LNCaP clone FGC (cell line): ENCODE measurements at regions not wholly inside any gene's neighbourhood (a gene's known extent, or its start where the extent isn't known, plus 50 kb on each side); places are given as distances from the start of the nearest gene placed in this dataset.

Source experiments
- DNase-seq: peaks from one replicate; pipeline ENCODE4 v3.0.0-alpha.2; 2011; ENCODE audit warnings: low read depth
- H3K4me3 ChIP-seq: 2 replicates; pipeline ENCODE4 v1.5.1; 2011; ENCODE audit warnings: mild to moderate bottlenecking, low read depth, low read length, control low read depth
- TF ChIP-seq, protein P1 (sequence below): IDR thresholded peaks from 2 replicates; pipeline ENCODE4 v1.5.1; 2012; ENCODE audit warnings: mild to moderate bottlenecking; ENCODE audit not compliant: control insufficient read depth, insufficient read depth; ENCODE audit errors: extremely low read depth

DNA sequence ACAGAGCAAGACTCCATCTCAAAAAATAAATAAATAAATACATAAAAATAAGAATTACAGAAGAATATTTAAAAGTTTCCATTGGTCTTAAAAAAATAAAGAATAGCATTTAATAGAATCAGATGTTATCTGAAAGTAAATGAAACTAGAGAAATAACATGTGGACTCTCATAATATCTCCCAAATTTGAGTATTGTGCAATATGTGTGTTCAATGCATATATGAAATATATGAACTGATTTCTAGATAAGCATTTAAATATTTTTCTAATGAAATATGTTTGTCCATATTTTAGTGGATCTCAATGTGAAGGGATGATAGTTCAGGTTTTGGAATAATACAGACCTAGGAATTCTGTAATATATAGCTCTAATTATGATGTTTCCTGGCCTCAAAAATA lies 265.9 kb upstream of the PMFBP1 start:
- no peak for DNase-seq
- TF ChIP-seq, protein P1, sequence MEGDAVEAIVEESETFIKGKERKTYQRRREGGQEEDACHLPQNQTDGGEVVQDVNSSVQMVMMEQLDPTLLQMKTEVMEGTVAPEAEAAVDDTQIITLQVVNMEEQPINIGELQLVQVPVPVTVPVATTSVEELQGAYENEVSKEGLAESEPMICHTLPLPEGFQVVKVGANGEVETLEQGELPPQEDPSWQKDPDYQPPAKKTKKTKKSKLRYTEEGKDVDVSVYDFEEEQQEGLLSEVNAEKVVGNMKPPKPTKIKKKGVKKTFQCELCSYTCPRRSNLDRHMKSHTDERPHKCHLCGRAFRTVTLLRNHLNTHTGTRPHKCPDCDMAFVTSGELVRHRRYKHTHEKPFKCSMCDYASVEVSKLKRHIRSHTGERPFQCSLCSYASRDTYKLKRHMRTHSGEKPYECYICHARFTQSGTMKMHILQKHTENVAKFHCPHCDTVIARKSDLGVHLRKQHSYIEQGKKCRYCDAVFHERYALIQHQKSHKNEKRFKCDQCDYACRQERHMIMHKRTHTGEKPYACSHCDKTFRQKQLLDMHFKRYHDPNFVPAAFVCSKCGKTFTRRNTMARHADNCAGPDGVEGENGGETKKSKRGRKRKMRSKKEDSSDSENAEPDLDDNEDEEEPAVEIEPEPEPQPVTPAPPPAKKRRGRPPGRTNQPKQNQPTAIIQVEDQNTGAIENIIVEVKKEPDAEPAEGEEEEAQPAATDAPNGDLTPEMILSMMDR, result no peak
- H3K4me3 ChIP-seq, result no peak overlapping the region

DNA sequence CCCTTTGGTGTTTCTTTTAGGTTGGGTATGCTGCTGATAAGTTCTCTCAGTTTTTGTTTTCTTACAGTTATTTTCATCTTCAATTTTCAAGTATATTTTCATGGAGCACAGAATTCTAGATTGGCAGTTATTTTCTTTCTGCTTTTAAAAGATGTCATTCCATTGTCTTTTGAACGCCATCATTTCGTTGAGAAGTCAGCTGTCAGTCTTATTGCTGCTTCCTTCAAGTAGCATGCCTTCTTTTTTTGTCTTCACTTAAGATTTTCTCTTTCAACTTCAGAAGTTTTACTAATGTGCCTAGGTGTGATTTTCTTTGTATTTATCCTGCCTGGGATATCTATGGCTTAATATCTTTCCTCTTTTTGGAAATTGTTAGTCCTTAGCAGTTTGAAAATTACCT lies 262.2 kb upstream of the PMFBP1 start:
- no peak for DNase-seq
- TF ChIP-seq, protein P1, result no peak
- H3K4me3 ChIP-seq, result no peak overlapping the region

DNA sequence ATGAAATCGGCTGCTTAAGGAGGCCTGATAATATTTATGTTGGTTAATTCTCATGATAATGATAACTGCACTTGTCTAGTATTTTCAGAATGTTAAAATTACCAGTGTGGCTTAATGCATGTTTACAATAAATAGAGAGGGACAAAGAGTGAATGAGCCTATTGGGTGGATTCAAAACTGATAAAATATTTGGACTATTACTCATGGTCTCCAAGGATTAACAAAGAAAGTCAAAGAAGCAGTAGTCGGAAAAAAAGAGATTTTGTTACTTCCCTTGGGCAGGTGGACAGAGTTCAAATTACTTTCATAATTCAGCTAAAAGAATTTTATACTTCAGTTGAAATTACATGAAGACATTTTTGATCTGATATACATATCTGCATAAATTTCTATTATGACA lies 258.2 kb upstream of the PMFBP1 start:
- TF ChIP-seq, protein P1, result no peak
- no peak for DNase-seq
- no peak overlapping the region for H3K4me3 ChIP-seq

DNA sequence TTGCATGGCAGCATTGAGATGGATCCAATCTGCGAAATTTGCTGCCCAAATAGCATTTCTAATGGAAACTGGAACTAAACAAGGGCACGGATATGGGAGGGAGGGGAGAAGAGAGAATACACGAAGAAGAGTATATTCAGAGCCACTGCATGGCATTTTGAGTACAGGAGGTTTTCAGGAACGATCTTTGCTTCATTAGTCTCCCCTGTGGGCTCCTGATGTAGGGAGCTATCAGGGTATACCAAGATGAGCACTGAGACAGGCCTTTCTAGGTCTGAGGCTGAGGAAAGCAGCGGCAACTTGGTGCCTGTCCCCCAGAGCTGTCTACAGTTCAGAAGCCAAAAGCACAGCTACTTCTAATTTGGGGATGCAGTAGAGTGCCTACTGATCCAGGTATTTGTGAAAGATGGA lies 257.7 kb upstream of the PMFBP1 start:
- no peak overlapping the region for H3K4me3 ChIP-seq
- TF ChIP-seq, protein P1, result no peak

DNA sequence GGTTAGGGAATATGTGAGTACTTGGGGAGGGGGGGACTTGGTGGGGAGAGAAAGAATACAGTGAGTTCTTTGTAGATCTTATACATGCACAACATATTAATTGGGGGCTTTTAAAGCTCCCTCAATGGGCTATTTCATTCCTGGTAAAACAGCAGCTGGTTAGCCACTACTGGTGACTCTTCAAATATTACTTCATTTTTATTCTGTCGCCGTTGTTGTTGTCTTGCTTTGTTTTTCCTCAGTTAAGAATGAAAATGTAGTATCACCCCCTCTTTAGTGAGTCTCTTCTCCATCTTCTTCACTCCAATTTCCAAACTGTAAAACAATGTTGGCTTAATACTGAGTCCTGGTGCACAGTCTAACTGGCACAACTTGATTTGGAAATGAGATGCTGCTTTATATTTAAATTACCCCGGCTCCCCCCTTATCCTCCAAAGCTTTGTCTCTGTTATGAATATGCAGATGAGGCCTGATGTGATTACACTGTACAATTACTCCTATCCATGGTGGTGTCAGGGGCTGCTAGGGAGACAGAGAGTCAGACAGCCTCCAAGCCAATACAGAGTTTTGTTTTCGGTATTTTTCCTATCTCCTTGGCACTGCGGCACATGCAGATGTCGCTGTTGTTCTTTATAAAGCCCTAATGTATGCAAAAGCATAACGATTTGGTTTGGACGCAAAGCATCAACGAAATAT lies 256.9 kb upstream of the PMFBP1 start:
- H3K4me3 ChIP-seq, result no peak overlapping the region
- TF ChIP-seq, protein P1, result peak; percentile 46
- no peak for DNase-seq

More for the DNA sequence above, 257.7 kb upstream of the PMFBP1 start:
- DNase-seq, result no peak

DNA sequence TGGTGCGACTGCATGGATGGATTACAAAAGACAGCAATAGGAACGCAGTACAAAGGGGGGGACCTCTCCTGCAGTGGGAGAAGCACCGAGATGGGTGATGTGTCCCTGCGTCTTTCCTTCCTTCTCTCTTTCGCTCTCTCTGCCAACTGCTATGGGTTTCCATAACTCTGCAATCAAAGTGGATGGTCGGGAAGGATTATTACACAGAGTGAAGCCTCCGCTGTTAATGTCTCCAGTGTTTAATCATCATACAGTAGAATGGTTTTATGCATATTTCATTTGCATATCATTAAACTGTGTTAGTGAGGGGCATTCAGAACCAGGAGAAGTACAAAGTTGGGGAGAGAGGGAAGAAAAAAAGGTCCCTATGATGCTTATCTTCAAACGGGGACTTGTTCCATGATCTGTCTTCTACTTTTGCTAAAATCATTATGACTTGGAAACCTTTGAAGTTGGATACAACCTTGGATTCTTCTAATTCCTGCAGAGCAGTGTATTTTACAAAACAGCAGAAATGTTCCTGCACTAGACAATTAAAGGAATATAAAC lies 255.9 kb upstream of the PMFBP1 start:
- TF ChIP-seq, protein P1, result no peak
- no peak overlapping the region for H3K4me3 ChIP-seq
- no peak for DNase-seq
